KBM-7 (cell line): ENCODE measurements at regions not wholly inside any gene's neighbourhood (a gene's known extent, or its start where the extent isn't known, plus 50 kb on each side); places are given as distances from the start of the nearest gene placed in this dataset.

Source experiments
- DNase-seq: peaks from one replicate; pipeline ENCODE4 v3.0.0-alpha.2; 2015
- in situ Hi-C: fragments of 300-500 bp; cut with MboI; formaldehyde crosslinking; loops from 2 replicates; pipeline ENCODE4 v1.14.3; 2020; ENCODE audit warnings: low sequenced_read_pairs, low pct_unique_long_range_greater_than_20kb, mixed read lengths

DNA sequence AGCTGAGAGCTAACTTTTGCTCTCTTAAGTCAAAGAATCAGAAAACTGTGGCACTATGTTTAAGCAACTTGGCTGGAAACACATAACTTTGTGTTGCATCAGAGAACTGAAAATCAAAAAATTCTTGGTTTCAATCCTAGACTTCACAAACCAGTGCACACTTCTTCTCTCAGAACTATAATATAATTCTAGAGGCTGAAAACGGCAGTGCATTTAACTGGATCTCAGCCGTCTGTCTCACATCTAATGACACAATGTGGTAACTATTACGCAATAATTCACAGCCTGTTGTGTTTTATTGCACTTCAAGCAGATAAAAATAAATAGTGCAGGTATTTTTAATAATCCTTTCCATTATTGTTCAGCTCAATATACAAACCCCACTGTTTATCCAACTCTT lies 260.6 kb upstream of the DIAPH2 start:
- peak; percentile 52 for DNase-seq

DNA sequence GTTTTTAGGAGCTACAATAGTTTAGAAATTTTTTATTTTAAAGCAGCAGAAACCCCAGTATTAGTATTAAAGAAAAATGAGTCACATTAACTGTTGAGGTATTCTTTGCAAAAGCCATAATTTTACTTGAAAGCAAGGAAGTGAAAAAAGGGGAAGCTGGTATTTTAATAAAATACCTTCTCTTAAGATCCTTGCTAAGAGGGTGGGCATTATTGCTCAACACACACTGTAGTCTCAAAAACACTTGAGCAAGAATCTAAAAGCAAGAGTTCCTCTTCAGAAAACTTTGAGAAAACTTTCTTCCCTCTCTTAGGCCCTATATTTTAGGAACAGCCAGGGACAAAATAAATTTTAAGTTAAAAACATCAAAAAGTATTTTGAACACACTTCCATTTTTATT lies 259.4 kb upstream of the DIAPH2 start:
- in situ Hi-C loops: no loop called here
- peak; percentile 81 for DNase-seq

More for the DNA sequence above, 260.6 kb upstream of the DIAPH2 start:
- in situ Hi-C loops: no loop called here

- in situ Hi-C loops: no loop called here
- DNase-seq: no peak
These were observed 253.7 kb upstream of the DIAPH2 start for GRCh38 chrX:96430756-96431455.

DNA sequence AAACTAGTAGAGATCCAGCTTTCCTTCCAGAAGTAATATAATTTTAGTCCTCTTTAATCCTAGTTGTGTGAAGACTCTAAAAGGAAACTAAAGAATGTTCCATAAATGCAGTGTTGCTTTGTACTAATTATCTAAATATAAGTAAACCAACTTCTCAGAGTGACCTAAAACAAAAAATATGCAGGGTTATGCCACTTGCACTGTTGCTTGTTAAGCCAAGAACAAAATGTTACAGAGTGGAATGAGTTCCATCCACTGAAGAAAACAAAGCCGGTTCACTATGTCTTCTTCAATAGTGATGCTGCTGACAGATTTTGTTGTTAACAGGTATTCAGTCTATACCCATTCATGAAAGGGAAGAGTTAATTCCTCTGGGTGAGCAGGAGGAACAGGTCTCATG lies 252.0 kb upstream of the DIAPH2 start:
- no peak for DNase-seq
- in situ Hi-C loops: no loop called here

GRCh38 chrX:96433409-96434077 lies 251.1 kb upstream of the DIAPH2 start:
- in situ Hi-C loops: no loop called here
- peak; percentile 12 for DNase-seq

- in situ Hi-C loops: no loop called here
These were observed 249.1 kb upstream of the DIAPH2 start for GRCh38 chrX:96435378-96436035.

DNA sequence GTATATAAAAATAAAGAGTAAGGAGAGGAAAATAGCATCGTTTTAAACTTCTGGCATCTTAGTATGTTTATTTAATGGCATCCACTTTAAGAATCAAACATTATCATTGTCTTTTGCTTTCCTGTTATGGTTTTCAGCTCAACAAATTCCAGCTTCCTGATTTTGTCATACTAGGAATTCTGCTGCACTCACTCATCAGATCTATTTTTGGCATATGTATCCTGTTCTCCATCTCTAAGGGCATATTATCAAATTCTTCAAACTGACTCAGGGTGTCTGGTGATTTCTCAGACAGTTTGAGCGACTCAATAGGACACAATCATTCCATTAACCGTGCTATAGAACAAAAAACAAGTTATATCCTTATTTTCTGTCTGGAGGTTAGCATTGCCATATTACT lies 248.5 kb upstream of the DIAPH2 start:
- in situ Hi-C loops: no loop called here
- DNase-seq: no peak

More at GRCh38 chrX:96435378-96436035, 249.1 kb upstream of the DIAPH2 start:
- no peak for DNase-seq

GRCh38 chrX:96438803-96439202 lies 245.8 kb upstream of the DIAPH2 start:
- DNase-seq: no peak
- in situ Hi-C loops: no loop called here

- no peak for DNase-seq
- in situ Hi-C loops: no loop called here
These were observed 243.7 kb upstream of the DIAPH2 start for GRCh38 chrX:96440941-96441340.

DNA sequence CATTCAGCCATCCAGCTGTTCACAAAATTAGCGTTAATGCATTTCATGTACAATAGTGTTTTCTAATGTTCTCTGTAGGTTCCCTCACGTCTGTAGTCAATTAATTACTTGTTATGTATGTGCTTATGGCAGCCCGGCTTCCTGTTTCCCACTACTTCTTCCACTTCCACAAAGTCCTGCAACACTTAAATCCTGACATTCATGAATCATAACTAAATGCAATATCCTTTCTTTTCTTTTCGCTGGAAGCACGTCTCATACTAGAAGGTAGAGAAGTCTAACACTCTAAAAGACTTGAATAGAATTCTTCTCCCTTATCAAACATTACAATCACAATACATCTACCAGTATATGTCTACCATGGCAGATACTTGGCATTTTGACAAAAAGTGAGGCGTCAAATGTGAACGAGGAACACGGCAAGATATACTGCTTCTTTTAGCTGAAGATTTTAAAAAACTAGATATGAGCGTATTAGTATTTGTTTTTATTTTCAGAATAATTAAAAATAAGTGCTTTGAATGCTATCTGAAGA lies 239.0 kb upstream of the DIAPH2 start:
- DNase-seq: peak; percentile 7
- in situ Hi-C loops: no loop called here

GRCh38 chrX:96446524-96446923 lies 238.1 kb upstream of the DIAPH2 start:
- in situ Hi-C loops: no loop called here

DNA sequence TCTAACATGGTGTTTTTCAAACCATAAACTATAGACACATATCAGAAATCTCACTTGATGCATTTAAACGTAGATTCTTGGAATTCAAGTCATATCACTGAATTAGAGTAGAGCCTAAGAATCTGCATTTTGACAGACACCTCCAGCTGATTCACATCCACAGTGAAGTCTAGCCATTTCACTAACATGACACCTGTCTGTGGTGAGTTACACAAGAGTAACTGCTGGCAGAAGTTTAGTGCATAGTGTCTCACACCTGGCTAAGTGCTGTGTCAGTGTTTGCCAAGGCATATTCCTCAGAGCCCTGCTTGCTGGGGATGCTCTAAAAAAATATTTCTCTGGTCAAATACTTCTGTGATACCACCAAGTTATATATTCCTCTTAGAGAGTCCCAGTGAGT lies 237.5 kb upstream of the DIAPH2 start:
- in situ Hi-C loops: no loop called here

More at GRCh38 chrX:96446524-96446923, 238.1 kb upstream of the DIAPH2 start:
- no peak for DNase-seq

GRCh38 chrX:96449191-96449590 lies 235.5 kb upstream of the DIAPH2 start:
- in situ Hi-C loops: no loop called here
- DNase-seq: no peak

More for the DNA sequence above, 237.5 kb upstream of the DIAPH2 start:
- no peak for DNase-seq

DNA sequence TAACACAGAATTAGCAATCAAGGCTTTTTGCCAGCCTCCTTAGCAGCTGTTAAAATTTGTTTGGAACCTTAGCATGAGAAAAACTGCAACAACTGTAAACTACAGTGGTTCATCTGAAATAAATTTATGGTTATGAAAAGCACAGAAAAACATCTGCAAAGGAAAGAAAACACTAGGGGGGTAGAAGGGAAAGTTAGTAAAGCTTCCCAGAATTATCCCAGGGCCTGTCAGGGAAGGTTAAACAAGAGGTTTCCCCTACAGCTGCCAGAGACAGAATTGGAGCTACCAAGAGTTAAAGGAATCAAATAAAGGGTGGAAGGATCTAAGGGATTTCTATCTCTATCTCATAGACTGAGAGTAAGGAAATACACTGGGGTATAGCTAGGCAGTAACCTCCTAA lies 234.7 kb upstream of the DIAPH2 start:
- in situ Hi-C loops: no loop called here
- DNase-seq: no peak

- in situ Hi-C loops: no loop called here
These were observed 231.5 kb upstream of the DIAPH2 start for GRCh38 chrX:96453139-96453538.

DNA sequence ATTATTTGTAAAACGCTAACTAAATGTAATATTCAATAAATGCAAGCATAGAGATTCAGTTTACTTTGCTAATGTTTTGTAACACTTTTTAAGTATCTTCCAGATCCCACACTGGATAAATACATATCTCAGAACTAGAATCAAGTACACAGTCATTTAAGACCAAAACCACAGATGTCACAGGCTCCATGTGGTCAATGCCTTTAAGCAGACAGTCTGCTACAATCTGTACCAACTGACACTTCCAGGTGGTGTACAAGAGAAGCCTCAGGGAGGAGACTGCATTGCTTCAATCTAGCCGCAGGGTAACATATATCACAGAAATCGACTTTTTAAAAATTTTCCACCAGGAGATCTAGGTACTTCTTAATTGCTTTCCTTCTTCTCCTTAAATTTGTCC lies 229.6 kb upstream of the DIAPH2 start:
- no peak for DNase-seq
- in situ Hi-C loops: no loop called here

More at GRCh38 chrX:96453139-96453538, 231.5 kb upstream of the DIAPH2 start:
- DNase-seq: no peak

DNA sequence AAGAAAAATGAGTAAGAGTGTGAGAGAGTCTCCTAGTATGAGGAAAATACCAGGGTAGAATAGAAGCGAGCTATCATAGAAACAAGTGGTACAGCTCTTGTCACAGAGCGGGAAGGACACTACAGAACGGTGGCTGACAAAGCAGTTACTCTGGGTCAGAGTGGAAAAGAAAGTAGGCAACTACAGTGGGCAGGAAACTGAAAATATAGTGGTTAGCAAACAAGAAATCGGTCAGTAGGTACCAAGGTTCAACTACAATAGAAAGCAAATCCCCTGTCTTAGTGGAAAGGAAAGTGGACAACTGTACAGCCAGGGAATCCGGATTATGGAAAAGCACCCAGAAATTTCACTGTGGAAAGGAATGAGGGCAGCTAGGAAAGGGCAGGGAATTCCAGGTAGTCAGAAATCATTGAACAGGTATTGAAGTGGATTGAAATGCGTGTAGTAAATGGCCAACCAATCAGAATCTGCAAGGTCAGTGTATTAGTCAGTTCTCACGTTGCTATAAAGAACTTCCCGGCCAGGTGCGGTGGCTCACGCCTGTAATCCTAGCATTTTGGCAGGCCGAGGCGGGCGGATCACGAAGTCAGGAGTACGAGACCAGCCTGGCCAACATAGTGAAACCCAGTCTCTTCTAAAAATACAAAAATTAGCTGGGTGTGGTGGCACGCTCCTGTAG lies 219.6 kb upstream of the DIAPH2 start:
- DNase-seq: no peak
- in situ Hi-C loops: no loop called here

DNA sequence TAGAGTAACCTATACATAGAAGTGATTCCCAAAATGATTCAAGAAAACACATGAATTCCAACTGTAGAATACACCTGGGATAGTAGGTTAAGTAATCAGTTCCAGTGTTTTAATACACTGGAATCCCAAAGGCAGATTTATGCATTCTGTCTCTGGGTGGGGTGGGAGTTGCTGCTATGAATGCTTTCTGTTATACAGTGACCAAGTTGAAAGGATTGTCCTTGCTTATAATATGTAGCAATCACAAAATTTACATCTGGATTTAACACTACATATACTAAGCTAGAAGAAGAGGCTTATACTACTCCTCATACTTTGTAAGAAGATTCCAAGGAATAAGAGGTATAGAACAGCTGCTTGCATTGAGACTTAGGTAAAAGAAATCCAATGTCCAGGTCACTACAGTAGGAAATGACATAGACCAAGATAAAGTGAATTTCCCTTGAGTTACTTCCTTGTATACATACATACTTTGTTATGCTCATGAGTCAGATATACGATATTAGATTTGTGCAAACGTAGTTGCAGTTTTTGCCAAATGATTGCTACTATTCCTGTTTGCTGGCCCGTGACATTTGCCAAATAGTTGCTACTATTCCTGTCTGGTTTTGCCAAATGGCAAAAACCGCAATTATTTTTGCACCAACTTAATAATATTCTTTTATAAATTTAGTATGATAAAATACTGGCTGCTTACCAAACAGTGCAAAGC lies 210.5 kb upstream of the DIAPH2 start:
- in situ Hi-C loops: no loop called here
- no peak for DNase-seq

DNA sequence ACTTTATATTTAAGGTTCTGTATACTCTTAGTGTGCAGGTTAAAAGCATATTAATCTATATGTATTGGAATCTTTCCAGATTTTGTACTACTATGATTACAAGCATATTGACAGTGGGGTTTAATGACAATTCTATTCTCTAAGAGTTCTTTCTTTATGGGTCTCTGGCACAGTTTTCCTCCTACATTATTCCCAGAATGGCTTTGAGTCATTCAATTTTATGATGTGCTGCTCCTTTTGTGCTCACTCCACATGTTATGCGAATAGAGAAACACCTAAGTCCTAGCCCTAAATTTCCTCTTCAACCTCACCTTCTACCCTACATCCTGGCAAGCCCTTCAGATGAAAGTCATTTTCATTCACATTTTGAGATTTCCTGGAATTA lies 209.9 kb upstream of the DIAPH2 start:
- in situ Hi-C loops: no loop called here
- no peak for DNase-seq
